ENCODE measurements at regions not wholly inside any gene's neighbourhood (a gene's known extent, or its start where the extent isn't known, plus 50 kb on each side); places are given as distances from the start of the nearest gene placed in this dataset.

DNA sequence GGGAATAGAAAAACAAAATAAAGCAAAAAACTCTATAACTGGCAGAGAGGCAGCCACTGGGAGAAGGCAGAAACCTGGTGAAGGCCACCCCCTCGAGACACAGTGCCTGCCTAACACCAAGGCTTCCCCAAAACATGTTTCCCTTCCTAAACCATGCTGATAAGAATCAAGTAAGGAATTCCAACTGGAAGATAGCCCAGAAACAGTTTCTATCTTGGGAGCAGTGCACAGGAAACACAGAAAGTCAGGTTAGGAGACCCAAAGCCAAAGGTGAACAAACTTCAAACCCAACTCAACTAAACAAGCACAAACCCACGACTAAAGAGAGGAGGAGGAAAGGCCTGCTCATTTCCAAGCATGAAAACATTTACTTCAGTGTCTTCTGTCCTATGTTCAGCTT, 433.7 kb upstream of the RGS17 start:
- TF ChIP-seq, protein P1, sequence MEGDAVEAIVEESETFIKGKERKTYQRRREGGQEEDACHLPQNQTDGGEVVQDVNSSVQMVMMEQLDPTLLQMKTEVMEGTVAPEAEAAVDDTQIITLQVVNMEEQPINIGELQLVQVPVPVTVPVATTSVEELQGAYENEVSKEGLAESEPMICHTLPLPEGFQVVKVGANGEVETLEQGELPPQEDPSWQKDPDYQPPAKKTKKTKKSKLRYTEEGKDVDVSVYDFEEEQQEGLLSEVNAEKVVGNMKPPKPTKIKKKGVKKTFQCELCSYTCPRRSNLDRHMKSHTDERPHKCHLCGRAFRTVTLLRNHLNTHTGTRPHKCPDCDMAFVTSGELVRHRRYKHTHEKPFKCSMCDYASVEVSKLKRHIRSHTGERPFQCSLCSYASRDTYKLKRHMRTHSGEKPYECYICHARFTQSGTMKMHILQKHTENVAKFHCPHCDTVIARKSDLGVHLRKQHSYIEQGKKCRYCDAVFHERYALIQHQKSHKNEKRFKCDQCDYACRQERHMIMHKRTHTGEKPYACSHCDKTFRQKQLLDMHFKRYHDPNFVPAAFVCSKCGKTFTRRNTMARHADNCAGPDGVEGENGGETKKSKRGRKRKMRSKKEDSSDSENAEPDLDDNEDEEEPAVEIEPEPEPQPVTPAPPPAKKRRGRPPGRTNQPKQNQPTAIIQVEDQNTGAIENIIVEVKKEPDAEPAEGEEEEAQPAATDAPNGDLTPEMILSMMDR (IDR thresholded peaks at IDR 0.05; ENCODE audit: low read depth, low read length) = no peak
- DNase-seq (ENCODE audit: extremely low read depth, low read depth) = no peak

DNA sequence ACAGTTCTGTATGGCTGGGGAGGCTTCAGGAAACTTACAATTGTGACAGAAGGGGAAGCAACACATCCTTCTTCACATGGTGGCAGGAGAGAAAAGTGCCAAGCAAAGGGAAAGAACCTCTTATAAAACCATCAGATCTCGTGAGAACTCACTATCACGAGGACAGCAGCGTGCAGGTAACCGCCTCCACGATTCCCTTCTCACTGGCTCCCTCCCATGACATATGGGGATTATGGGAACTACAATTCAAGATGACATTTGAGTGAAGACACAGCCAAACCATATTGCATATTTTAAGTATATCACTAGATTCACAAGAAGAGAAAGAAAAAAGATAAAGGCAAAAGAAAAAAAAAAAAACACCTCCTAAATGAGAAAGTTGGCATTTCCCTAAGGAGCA, 431.9 kb upstream of the RGS17 start:
- DNase-seq (ENCODE audit: extremely low read depth, low read depth) = no peak
- TF ChIP-seq, protein P1 (IDR thresholded peaks at IDR 0.05; ENCODE audit: low read depth, low read length) = no peak

DNA sequence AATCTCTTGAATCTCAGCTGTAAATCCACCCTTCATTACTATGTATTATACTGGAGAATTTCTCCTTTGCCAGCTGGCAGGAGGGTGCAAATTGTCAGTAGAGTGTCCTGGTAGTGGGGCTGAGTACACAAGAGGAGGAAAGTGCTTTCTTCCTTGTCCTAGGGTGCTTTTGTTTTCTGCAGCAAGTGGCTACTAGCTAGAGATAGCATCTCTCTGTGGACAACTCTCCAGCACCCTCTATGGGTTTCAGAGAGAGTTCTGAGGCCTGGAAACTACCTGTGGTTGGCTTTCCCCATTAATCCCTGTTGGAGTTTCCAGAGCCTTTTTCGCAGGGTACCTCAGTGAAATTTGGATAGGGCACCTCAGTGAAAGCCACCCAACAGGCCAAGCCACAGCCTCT, 422.5 kb upstream of the RGS17 start:
- DNase-seq (ENCODE audit: extremely low read depth, low read depth) = no peak

DNA sequence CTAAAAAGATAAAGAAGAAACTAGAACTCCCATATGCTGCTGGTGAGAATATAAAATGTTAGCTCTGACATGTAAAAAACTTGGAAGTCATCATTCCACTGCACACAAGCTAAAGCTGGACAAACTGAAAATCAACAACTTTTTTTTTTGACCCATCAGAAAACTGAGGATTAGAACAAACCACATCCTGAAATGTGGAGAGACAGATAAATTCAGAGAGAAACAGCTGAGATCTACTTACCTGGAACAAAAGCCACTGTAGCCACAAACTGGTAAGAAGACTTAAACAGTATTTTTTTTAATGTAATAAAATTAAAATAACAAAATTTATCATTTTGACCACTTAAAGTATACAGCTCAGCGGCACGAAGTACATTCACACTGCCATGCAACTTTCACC, 408.5 kb upstream of the RGS17 start:
- TF ChIP-seq, protein P1 (IDR thresholded peaks at IDR 0.05; ENCODE audit: low read depth, low read length) = no peak
- no peak for DNase-seq (ENCODE audit: extremely low read depth, low read depth)

More for the DNA sequence above, 422.5 kb upstream of the RGS17 start:
- TF ChIP-seq, protein P1 (IDR thresholded peaks at IDR 0.05; ENCODE audit: low read depth, low read length) = no peak; the same call in 1 of the 2 replicates

DNA sequence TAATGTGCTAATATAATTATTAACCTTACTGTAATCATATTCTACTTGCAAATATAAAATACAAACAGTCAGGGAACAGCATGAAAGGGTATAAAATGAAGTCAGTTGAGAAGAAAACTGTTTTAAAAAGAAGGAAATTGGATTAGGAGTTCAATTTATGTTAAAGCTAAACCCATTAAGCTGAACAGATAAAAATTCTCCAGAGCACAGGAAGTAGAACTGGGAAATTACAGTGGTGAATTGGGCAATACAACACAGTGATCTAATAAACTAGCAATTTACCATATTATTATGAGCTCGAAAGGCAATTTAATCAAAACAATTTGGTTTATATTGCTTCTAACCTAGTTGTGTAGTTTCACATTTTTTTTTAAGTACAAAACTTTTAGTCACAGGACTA, 407.4 kb upstream of the RGS17 start:
- TF ChIP-seq, protein P1 (IDR thresholded peaks at IDR 0.05; ENCODE audit: low read depth, low read length) = no peak
- DNase-seq (ENCODE audit: extremely low read depth, low read depth) = no peak

DNA sequence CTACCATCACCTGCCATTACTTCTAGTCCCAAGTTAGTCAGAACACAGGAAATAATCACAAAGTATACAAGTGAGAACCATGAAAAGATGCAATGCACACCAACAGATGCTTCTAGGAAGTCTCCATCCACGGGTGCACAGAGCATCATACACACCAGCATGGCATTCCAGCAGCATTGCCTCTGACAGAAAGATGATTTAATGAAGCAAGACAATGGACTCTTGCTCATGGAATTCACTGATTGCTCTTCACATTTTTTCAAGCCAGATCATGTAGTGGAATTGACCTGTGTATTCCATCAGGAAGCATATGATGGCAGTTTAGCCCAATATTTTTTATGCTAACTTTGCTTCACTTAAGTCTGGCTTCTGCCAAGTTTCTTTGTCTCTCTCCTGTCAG, 406.3 kb upstream of the RGS17 start:
- TF ChIP-seq, protein P1 (IDR thresholded peaks at IDR 0.05; ENCODE audit: low read depth, low read length) = no peak
- no peak for DNase-seq (ENCODE audit: extremely low read depth, low read depth)

DNA sequence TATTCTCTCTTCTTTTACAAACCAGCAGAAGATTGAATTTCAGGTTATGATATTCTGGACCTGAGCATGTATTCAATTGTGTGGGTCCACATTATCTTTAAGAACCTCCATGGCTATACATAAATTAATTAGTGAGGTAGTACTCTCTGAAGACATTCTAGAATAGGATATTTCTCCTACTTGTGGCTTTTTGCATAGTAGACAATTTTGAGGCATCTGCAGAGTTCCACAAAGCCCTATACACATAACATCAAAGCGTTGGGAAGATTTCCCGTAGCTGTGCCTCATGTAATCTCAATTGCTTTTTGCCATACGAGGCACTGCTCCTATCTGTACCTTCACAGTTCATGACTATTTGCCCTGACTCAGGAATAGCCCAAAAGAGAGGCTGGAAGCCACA, 395.4 kb upstream of the RGS17 start:
- DNase-seq (ENCODE audit: extremely low read depth, low read depth) = no peak
- TF ChIP-seq, protein P1 (IDR thresholded peaks at IDR 0.05; ENCODE audit: low read depth, low read length) = no peak
